OCI-LY7 (cell line): ENCODE measurements at regions not wholly inside any gene's neighbourhood (a gene's known extent, or its start where the extent isn't known, plus 50 kb on each side); places are given as distances from the start of the nearest gene placed in this dataset.

Experiments
- BruUV-seq: library from RNA; stranded (reverse); fragments of 400-500 nt; replicated peaks from 2 replicates; lab custom pipeline; 2021; lab: Mats Ljungman, UMichigan
- CTCF ChIA-PET: fragments of 300-600 bp; sonication (Branson Sonifier 250); formaldehyde crosslinking; loops from one replicate; lab custom pipeline; 2022; ENCODE audit warnings: antibody characterized with exemption; ENCODE audit not compliant: unreplicated experiment; lab: Charles Lee
- POLR2A ChIA-PET: fragments of 300-600 bp; sonication (Branson Sonifier 250); formaldehyde crosslinking; loops from one replicate; lab custom pipeline; 2022; ENCODE audit warnings: antibody characterized with exemption; lab: Charles Lee
- DNase-seq: peaks from one replicate; pipeline ENCODE4 v3.0.0-alpha.2; 2015; ENCODE audit warnings: low spot score
- H2AFZ ChIP-seq: fragments of 200-600 bp; sonication (generic), shearing (Covaris generic); 2 replicates; pipeline ENCODE4 v1.6.1; 2014; ENCODE audit warnings: mild to moderate bottlenecking, antibody characterized with exemption, low read length, moderate library complexity
- H3K27ac ChIP-seq: fragments of 200-600 bp; sonication (generic); 2 replicates; pipeline ENCODE4 v1.5.1; 2014; ENCODE audit warnings: mixed run types, low read depth, mild to moderate bottlenecking, moderate library complexity, low read length, inconsistent platforms; ENCODE audit not compliant: poor library complexity, severe bottlenecking
- H3K36me3 ChIP-seq: fragments of 200-600 bp; sonication (generic); 2 replicates; pipeline ENCODE4 v1.6.1; 2014; ENCODE audit warnings: mild to moderate bottlenecking, antibody characterized with exemption, low read length, moderate library complexity, mixed read lengths; ENCODE audit not compliant: insufficient read depth
- H3K4me1 ChIP-seq: fragments of 200-600 bp; sonication (generic); 2 replicates; pipeline ENCODE4 v1.5.1; 2014; ENCODE audit warnings: mild to moderate bottlenecking, low read length; ENCODE audit not compliant: insufficient read depth, poor library complexity, severe bottlenecking
- H3K4me2 ChIP-seq: fragments of 200-600 bp; sonication (generic); 2 replicates; pipeline ENCODE4 v1.6.1; 2014; ENCODE audit warnings: mild to moderate bottlenecking, low read length
- H3K4me3 ChIP-seq: fragments of 200-600 bp; sonication (generic); 2 replicates; pipeline ENCODE4 v1.5.1; 2014; ENCODE audit warnings: mild to moderate bottlenecking, low read depth, low read length; ENCODE audit not compliant: poor library complexity, severe bottlenecking
- H3K79me2 ChIP-seq: fragments of 200-600 bp; sonication (generic); 2 replicates; pipeline ENCODE4 v1.6.1; 2016; ENCODE audit warnings: low read depth, mild to moderate bottlenecking, low read length, moderate library complexity, mixed read lengths; ENCODE audit not compliant: insufficient read depth
- H3K9me2 ChIP-seq: fragments of 200-600 bp; sonication (generic); 2 replicates; pipeline ENCODE4 v1.6.1; 2016; ENCODE audit warnings: mild to moderate bottlenecking, low read length, mixed read lengths; ENCODE audit not compliant: insufficient read depth
- H3K9me3 ChIP-seq: fragments of 200-600 bp; sonication (generic); 2 replicates; pipeline ENCODE4 v1.6.1; 2014; ENCODE audit warnings: mild to moderate bottlenecking, mixed run types, low read length, mixed read lengths
- H4K20me1 ChIP-seq: fragments of 200-600 bp; sonication (generic); 2 replicates; pipeline ENCODE4 v1.6.1; 2014; ENCODE audit warnings: mild to moderate bottlenecking, antibody characterized with exemption, low read length, moderate library complexity, mixed read lengths; ENCODE audit not compliant: insufficient read depth
- CTCF ChIP-seq: fragments of 200-600 bp; sonication (generic); conservative IDR thresholded peaks from 2 replicates; pipeline ENCODE4 v1.5.1; 2014; ENCODE audit warnings: mild to moderate bottlenecking, antibody characterized with exemption, low read length, moderate library complexity, mixed read lengths
- EZH2phosphoT487 ChIP-seq: fragments of 200-600 bp; sonication (generic); IDR thresholded peaks from 2 replicates; pipeline ENCODE4 v1.6.1; 2018; ENCODE audit warnings: low read depth, borderline replicate concordance, mild to moderate bottlenecking, mixed run types, antibody characterized with exemption, low read length, moderate library complexity, mixed read lengths
- intact Hi-C: fragments of 100-400 bp; cut with micrococcal nuclease; formaldehyde crosslinking; loops from one replicate; pipeline ENCODE4 v1.10.0; 2022; ENCODE audit not compliant: unreplicated experiment

- TF ChIP-seq CTCF (no peak), EZH2phosphoT487 (no peak)
- no peak overlapping the region for H2AFZ ChIP-seq
- intact Hi-C loops = no loop called here
- POLR2A ChIA-PET = interaction anchor here (0.5 kb wide), 1 partner anchor 537 kb away, joined by 3 read pairs; no protein-coding TSS in a partner anchor
- H3K4me2 ChIP-seq = no peak overlapping the region
- BruUV-seq = no TSS peak
- no peak overlapping the region for H3K4me3 ChIP-seq
- H3K36me3 ChIP-seq = no peaks in the 10 kb centered on the region
- H3K9me2 ChIP-seq = no peaks in the 10 kb centered on the region
- H3K27ac ChIP-seq = no peak overlapping the region
- DNase-seq = no peak
- H3K9me3 ChIP-seq = no peaks in the 10 kb centered on the region
- CTCF ChIA-PET = no interaction called here
- H4K20me1 ChIP-seq = no peaks in the 10 kb centered on the region
- no peaks in the 10 kb centered on the region for H3K4me1 ChIP-seq
- H3K79me2 ChIP-seq = no peaks in the 10 kb centered on the region
Observed at GRCh38 chr13:47218611-47219010, 321.8 kb upstream of the HTR2A start.

- Histone ChIP-seq H3K4me3 (no peak overlapping the region), H4K20me1 (no peaks in the 10 kb centered on the region), H3K9me3 (no peaks in the 10 kb centered on the region), H2AFZ (no peak overlapping the region), H3K4me2 (no peak overlapping the region), H3K4me1 (no peaks in the 10 kb centered on the region), H3K36me3 (no peaks in the 10 kb centered on the region), H3K27ac (no peak overlapping the region), H3K79me2 (no peaks in the 10 kb centered on the region), H3K9me2 (no peaks in the 10 kb centered on the region)
- ChIA-PET CTCF (no interaction called here), POLR2A (no interaction called here)
- no peak for DNase-seq
- no peak for TF ChIP-seq CTCF
- TF ChIP-seq EZH2phosphoT487 = no peak
- intact Hi-C loops = no loop called here
- no TSS peak for BruUV-seq
Observed at GRCh38 chr13:47216176-47216822, 319.4 kb upstream of the HTR2A start.

DNA sequence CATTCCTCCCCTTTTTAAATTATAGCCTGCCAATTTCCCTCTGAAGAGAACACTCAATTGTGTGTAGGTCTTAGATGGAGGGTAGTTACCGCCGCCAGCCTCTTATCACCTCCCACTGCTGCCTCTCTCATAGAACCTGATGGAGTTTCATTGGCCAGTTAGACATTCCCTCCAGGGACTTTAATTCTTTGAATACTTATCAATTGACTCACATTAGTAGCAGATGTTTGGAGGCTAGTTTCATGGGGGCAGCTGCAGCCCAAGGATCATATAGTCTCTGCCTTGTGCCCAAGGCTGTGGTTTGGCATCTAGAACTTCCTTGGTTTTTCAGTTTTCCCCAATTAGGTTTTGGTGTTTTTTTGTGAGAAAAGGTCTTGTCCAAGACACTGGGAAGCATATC is 318.9 kb upstream of the HTR2A start:
- intact Hi-C loops = no loop called here
- H3K9me2 ChIP-seq = no peaks in the 10 kb centered on the region
- H3K27ac ChIP-seq = no peak overlapping the region
- no peaks in the 10 kb centered on the region for H3K4me1 ChIP-seq
- POLR2A ChIA-PET = no interaction called here
- no peaks in the 10 kb centered on the region for H3K9me3 ChIP-seq
- no peaks in the 10 kb centered on the region for H3K36me3 ChIP-seq
- TF ChIP-seq CTCF (no peak), EZH2phosphoT487 (no peak)
- no peaks in the 10 kb centered on the region for H3K79me2 ChIP-seq
- no peak overlapping the region for H3K4me2 ChIP-seq
- BruUV-seq = no TSS peak
- no peak overlapping the region for H3K4me3 ChIP-seq
- CTCF ChIA-PET = no interaction called here
- H2AFZ ChIP-seq = no peak overlapping the region
- DNase-seq = no peak
- H4K20me1 ChIP-seq = no peaks in the 10 kb centered on the region
